Fibroblast of mammary gland (primary cell): ENCODE measurements at regions not wholly inside any gene's neighbourhood (a gene's known extent, or its start where the extent isn't known, plus 50 kb on each side); places are given as distances from the start of the nearest gene placed in this dataset.

Experiments used
- DNase-seq: peaks from one replicate; pipeline ENCODE4 v3.0.0-alpha.2; 2010; ENCODE audit warnings: low read depth
- H3K4me3 ChIP-seq: 2 replicates; pipeline ENCODE4 v1.5.1; 2011; ENCODE audit warnings: low read depth, mild to moderate bottlenecking, low read length, moderate library complexity; ENCODE audit not compliant: control insufficient read depth
- CTCF ChIP-seq: conservative IDR thresholded peaks from 2 replicates; pipeline ENCODE4 v1.5.1; 2011; ENCODE audit warnings: low read depth, low read length, inconsistent platforms; ENCODE audit not compliant: control insufficient read depth, insufficient read depth

GRCh38 chr12:54765652-54766051 lies 88.7 kb upstream of the MUCL1 start:
- no peak overlapping the region for H3K4me3 ChIP-seq
- no peak for TF ChIP-seq CTCF
- no peak for DNase-seq

DNA sequence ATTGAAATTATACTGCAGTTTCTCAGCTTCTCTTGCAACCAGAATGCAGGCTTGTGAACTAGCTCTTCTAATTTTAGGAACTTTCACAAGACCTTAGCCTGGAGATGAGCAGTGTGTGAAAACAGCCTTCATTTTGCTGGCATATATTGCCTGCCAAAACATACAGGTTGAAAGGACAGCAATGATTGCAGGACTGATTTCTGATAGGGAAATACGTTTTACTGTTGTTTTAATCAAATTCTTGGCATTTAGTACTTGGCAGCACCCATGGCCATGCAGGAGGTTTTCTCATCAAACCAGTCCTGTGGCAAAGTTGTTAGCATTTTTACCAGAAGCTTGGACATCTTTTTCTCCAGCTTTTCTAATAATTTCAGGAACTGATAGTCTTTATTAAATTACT lies 91.9 kb upstream of the MUCL1 start:
- TF ChIP-seq CTCF: no peak
- DNase-seq: no peak
- H3K4me3 ChIP-seq: no peak overlapping the region

- no peak overlapping the region for H3K4me3 ChIP-seq
- peak; percentile 37 for TF ChIP-seq CTCF
- DNase-seq: peak; percentile 36
Observed at GRCh38 chr12:54759751-54760150, 94.6 kb upstream of the MUCL1 start.

GRCh38 chr12:54751493-54751892 lies 102.8 kb upstream of the MUCL1 start:
- H3K4me3 ChIP-seq: no peak overlapping the region

GRCh38 chr12:54749191-54749818 lies 101.1 kb upstream of the DCD start:
- H3K4me3 ChIP-seq: no peak overlapping the region
- peak; percentile 57 for DNase-seq
- peak; percentile 80 for TF ChIP-seq CTCF

More at GRCh38 chr12:54751493-54751892, 102.8 kb upstream of the MUCL1 start:
- no peak for DNase-seq
- TF ChIP-seq CTCF: no peak

- no peak overlapping the region for H3K4me3 ChIP-seq
- no peak for DNase-seq
- no peak for TF ChIP-seq CTCF
Observed at GRCh38 chr12:54744590-54744989, 96.4 kb upstream of the DCD start.

DNA sequence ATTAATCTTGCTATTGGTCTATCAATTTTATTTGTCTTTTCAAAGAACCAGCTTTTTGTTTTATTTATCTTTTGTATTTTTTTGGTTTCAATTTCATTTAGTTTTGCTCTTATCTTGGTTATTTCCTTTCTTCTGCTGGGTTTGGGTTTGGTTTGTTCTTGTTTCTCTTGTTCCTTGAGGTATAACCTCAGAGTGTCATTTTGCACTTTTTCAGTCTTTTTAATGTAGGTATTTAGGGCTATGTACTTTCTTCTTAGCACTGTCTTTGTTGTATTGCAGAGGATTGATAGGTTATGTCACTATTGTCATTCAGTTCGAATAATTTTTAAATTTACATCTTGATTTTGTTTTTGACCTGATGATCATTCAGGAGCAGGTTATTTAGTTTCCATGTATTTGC lies 92.7 kb upstream of the DCD start:
- H3K4me3 ChIP-seq: no peak overlapping the region
- TF ChIP-seq CTCF: no peak
- no peak for DNase-seq
